AML-193 (cell line): ENCODE measurements at regions not wholly inside any gene's neighbourhood (a gene's known extent, or its start where the extent isn't known, plus 50 kb on each side); places are given as distances from the start of the nearest gene placed in this dataset.
A peak's percentile ranks its signal among the peaks of the same experiment; 100 is the strongest.
"Not testable (repeated sequence)": the region's sequence is repeated elsewhere in the genome, so short reads cannot be mapped to it uniquely, and the experiment has no call there.

Experiments
- DNase-seq, 2 experiments: peaks; one replicate each; lab custom pipeline; 2025; lab: John Stamatoyannopoulos, UW

DNA sequence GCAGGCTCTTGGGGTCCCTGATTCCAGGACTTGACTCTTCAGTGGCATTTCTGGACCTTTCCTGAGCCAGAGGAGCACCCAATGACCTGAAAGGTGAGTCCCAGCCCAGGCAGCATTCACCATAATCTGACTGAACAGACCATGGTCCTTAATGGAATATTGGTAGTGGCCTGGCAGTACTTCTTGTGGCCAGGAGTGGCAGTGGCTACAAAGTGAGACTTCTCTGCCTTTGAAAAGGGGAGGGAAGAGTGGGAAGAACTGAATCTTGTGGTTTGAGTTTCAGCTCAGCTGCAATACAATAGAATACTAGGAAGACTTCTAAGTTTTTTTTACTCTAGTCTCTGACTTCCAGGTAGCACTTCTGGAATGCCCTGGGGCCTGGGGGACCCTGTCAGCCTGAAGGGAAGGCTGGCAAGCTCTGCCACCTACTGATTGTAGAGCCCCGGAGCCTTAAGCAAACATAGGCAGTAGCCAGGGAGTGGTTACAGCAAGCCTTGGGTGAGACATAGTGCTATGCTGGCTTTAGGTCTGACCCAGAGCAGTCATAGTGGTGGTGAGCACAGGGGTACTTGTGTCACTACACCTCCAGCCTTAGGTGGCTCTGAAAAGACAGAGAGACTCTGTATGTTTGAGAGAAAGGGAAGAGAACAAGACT lies 674.2 kb upstream of the MANEA start:
- no peak for DNase-seq

DNA sequence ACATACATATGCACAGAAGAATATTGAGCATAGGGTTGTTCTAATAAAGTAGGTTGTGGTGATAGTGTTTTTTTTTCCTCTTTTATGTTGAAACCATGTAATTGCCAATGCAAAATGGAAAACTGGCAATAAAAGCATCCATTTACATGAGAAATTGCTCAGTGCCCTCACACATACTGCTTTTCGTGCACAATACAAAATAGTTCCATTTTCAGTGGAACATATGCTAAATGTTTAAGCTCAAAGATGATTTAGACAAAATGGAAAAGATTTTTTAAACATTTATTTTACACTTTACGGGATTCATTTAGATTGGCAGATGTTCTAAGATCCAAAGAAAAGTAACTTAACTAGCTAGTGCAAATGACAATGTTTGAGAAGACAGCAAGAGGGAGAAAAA lies 678.1 kb upstream of the MANEA start:
- DNase-seq, result no peak

DNA sequence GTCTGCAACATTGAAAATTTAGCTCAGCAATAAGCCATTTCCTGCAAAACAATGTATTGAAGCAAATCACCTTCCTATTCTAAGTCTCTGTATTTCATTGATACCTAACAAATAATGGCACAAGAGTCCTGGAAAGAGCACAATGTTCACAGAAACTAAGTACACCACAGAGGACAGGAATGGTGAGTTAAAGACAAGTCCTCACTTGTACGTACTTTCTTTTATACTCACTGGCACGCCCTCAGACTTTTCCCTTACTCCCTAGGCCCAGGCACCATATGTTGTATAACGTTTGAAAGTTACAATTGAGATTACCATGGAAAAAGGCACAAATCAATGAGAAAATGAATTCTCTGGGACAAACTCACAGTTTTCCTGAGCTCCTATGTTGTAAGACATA lies 683.0 kb upstream of the MANEA start:
- DNase-seq, result no peak

DNA sequence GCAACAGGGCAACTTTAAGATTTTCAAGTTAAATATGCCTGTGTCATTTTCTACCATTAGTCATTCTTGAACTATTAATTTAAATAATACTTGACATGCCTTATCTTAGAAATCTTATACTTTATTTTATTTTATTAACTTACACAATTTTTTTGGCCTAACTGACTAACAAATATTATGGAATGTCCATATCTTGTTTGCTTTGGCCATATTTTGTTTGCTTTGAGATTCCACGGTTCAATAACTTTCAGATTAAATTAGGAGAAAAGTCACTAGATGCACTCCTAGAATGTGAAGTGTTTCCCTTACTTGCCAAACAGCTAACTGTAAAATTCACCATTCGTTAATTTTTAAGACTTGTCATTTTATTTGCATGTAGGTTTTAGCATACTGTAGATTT lies 684.0 kb upstream of the MANEA start:
- no peak for DNase-seq

- not testable (repeated sequence) for DNase-seq
Observed at GRCh38 chr6:94873819-94874218, 703.5 kb upstream of the MANEA start.

- DNase-seq, result no peak
Observed at GRCh38 chr6:94862112-94862511, 715.2 kb upstream of the MANEA start.

- no peak for DNase-seq
Observed at GRCh38 chr6:94859924-94860323, 717.4 kb upstream of the MANEA start.

- DNase-seq, result not testable (repeated sequence)
Observed at GRCh38 chr6:94856999-94857398, 720.3 kb upstream of the MANEA start.

- not testable (repeated sequence) for DNase-seq
Observed at GRCh38 chr6:94851329-94851728, 726.0 kb upstream of the MANEA start.

- DNase-seq, result no peak
Observed at GRCh38 chr6:94845742-94846141, 731.6 kb upstream of the MANEA start.

DNA sequence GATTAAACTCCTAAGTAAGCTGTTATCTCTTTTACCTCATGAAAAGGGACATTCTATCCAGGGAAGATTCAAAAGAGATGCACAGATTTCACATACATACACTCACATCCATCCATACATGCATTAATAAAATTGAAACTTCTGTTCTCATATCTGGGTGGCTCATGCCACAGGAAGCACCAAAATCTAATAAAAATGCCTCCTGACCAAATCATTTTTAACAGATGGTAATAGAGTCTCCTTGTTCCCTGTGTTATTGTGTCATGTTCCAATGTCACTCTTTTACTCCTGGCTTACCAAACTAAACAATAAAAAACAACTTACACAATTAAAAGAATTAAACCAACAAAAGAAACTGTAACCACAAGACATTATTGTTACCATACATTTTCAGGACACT lies 742.1 kb upstream of the MANEA start:
- no peak for DNase-seq

GRCh38 chr6:94813806-94814205 lies 763.5 kb upstream of the MANEA start:
- no peak for DNase-seq

- DNase-seq, result no peak
Observed at GRCh38 chr6:94801344-94801743, 776.0 kb upstream of the MANEA start.

GRCh38 chr6:94785514-94785913 lies 791.8 kb upstream of the MANEA start:
- DNase-seq, result no peak

- DNase-seq, result not testable (repeated sequence)
Observed at GRCh38 chr6:94785081-94785480, 792.3 kb upstream of the MANEA start.

DNA sequence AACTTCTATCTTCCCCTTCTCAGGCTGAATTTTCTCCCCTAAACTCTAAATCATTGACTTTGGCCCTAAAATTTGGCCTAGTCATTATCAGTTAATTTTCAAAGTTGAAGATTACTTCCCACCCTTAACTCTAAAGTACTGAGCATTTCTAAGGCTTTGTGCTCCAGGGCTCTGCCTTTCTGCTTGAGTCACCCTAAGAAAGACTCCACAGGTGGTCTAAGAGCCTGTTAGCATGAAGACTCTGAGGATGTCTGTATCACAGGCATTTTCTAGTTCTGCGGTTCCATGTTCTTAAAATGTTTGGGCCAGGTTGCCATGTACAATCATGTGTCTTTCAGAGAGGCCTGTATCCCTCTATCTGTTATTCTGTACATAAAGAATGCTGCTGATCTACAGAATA lies 808.1 kb upstream of the MANEA start:
- DNase-seq, result no peak

DNA sequence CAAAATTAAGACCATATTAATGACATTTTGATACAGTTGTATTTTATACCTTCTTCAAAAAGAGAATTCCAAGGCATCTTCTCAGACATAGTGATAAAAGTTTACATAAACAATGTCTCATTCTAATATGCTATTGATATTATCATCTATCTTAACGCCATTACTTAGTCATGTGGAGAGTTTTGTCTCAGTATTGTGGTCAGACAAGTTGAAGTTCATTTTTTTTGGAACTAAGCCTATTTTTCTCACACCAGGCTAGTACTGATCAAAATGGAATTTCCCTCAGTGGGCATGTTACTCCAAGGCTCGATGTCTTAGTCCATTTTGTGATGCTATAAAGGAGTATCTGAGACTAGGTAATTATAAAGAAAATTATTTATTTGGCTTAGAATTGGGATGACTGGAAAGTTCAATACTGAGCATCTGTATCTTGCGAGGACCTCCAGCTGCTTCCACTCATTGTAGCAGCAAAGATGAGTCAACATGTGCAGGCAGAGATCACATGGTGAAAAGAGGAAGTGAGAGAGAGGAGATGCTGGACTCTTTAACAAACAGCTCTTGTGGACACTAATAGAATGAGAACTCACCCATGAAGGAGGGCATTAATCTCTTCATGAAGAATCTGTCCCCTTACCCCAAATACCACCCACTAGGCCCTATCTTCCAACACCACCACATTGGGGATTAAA lies 825.5 kb upstream of the MANEA start:
- DNase-seq, result peak; percentile 47 to 64

DNA sequence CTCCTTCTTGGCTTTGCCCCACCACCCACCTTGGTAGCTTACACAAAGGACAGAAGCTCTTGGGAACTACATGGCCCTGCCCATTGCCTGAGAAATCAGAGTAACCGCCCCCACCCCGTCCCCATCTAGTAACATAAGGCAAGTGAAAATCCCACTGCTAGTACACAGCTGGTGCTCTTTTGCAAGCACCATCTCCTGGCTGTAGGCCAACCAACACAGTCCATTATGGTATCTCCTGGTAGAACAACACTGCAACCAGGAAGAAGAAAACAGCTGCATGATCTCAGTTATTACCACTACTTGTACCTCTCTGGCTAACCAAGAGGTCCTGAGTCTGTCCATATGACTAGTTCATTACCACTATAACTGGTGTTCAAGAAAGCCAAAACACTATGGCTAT lies 841.1 kb upstream of the MANEA start:
- DNase-seq, result no peak

- DNase-seq, result no peak
Observed at GRCh38 chr6:94735270-94735669, 842.1 kb upstream of the MANEA start.

DNA sequence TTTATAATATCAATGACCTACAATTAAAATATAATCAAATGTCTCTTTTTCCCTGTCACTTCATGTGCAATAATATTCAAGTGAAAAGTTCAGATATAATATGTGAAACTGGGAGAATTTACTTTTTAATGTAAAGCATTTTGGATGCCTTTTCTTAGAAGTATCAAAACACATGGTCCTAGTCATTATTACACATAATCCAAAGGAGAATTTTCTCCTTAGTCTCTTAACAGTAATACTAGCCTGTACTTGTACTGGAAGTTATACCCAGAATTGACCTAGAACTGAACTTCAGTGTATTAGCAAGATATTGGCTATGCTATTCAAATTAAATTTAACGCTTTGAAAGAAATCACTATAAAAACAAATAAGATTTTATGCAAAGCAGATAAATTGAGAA lies 842.6 kb upstream of the MANEA start:
- DNase-seq, result no peak

GRCh38 chr6:94733066-94733465 lies 844.3 kb upstream of the MANEA start:
- no peak for DNase-seq

DNA sequence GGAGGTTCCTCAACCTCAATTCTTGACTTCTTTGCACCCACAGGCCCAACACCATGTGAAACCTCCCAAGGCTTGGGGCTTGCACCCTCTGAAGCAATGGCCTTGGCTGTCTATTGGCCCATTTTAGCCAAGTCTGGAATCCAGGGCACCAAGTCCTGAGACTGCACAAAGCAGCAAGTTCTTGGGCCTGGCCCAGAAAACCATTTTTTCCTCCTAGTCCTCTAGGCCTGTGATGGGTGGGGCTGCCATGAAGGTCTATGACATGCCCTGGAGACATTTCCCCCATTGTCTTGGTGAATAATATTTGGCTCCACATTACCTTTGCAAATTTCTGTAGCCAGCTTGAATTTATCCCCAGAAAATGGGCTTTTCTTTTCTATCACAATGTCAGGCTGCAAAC lies 849.6 kb upstream of the MANEA start:
- no peak for DNase-seq

- DNase-seq, result no peak
Observed at GRCh38 chr6:94721459-94721858, 855.9 kb upstream of the MANEA start.

DNA sequence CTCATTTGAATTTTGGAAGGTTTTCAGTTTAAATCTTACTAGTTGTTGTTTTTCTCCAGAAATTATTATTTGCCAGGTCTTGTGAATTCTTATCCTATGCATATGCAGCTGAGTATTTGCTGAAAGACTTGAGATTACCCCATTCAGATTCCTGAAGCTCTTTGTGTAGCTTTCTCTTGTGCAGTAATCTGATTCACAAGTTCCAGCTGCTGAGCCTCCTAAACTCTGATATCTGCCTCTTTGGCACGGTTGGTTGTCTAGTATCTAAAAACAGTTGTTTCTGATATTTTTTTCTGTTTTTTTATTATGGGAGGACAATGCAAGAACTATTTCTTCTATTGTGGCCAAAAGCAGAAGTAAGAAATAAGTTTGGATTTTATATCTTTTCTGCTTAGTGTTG lies 863.9 kb upstream of the MANEA start:
- no peak for DNase-seq
